MCF 10A (cell line): ENCODE measurements at regions not wholly inside any gene's neighbourhood (a gene's known extent, or its start where the extent isn't known, plus 50 kb on each side); places are given as distances from the start of the nearest gene placed in this dataset.

Experiments
- BruUV-seq: library from RNA; stranded (reverse); fragments of 400-500 nt; replicated peaks from 2 replicates; lab custom pipeline; 2021; lab: Mats Ljungman, UMichigan
- CTCF ChIA-PET: fragments of 300-600 bp; sonication (Branson Sonifier 250); formaldehyde crosslinking; extraction: SDS; loops from one replicate; lab custom pipeline; 2021; ENCODE audit warnings: antibody characterized with exemption, inconsistent platforms; lab: Yijun Ruan, JAX
- POLR2A ChIA-PET: fragments of 300-600, 350-650 bp; sonication (Branson Sonifier 250); formaldehyde crosslinking; extraction: SDS; loops from one replicate; lab custom pipeline; 2020; ENCODE audit warnings: antibody characterized with exemption, inconsistent platforms; lab: Yijun Ruan, JAX
- DNase-seq: peaks from one replicate; pipeline ENCODE4 v3.0.0-alpha.2; 2018; ENCODE audit not compliant: unreplicated experiment
- H3K27ac Mint-ChIP-seq: one replicate; pipeline ENCODE4 v1.8.0; 2022; ENCODE audit warnings: mild to moderate bottlenecking, low read depth, mixed read lengths; ENCODE audit not compliant: unreplicated experiment
- H3K27me3 Mint-ChIP-seq: one replicate; pipeline ENCODE4 v1.8.0; 2022; ENCODE audit warnings: mixed read lengths; ENCODE audit not compliant: insufficient read depth, unreplicated experiment
- H3K36me3 Mint-ChIP-seq: one replicate; pipeline ENCODE4 v1.8.0; 2022; ENCODE audit warnings: mild to moderate bottlenecking, moderate library complexity, mixed read lengths; ENCODE audit not compliant: insufficient read depth, unreplicated experiment
- H3K4me1 Mint-ChIP-seq: one replicate; pipeline ENCODE4 v1.8.0; 2022; ENCODE audit warnings: mixed read lengths; ENCODE audit not compliant: insufficient read depth, unreplicated experiment
- H3K4me3 Mint-ChIP-seq: one replicate; pipeline ENCODE4 v1.8.0; 2022; ENCODE audit warnings: mild to moderate bottlenecking, moderate library complexity, mixed read lengths; ENCODE audit not compliant: unreplicated experiment
- H3K9me3 Mint-ChIP-seq: one replicate; pipeline ENCODE4 v1.8.0; 2022; ENCODE audit warnings: mixed read lengths; ENCODE audit not compliant: unreplicated experiment
- intact Hi-C: fragments of 100-400 bp; cut with micrococcal nuclease; formaldehyde crosslinking; loops from 2 replicates; pipeline ENCODE4 v1.14.1; 2022
- TF ChIP-seq, protein P1 (sequence below): fragments of 200-600 bp; IDR thresholded peaks from one replicate; pipeline ENCODE4 v1.8.0; 2022; ENCODE audit warnings: antibody characterized with exemption, mild to moderate bottlenecking; ENCODE audit not compliant: unreplicated experiment

DNA sequence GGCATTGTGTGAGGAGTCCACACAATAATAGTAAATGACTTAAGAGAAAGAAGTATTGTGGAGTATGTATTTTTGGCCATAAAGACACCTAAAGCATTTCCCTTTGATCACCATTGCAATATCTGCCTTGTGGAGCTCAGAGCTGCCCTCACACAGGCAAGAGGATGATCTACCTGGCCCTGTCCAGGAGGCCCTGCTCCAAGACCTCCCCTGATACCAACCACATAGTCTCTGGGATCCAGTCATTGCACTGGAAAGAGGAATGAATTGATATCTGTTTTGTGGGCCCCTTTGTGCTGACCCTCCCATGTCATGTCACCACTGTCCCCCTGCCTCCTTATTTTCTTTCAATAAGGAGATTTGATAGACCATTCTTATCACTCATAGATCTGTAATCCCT lies 430.6 kb upstream of the TNP1 start:
- BruUV-seq, result no TSS peak
- no peak overlapping the region for H3K4me3 Mint-ChIP-seq
- no peaks in the 10 kb centered on the region for H3K9me3 Mint-ChIP-seq
- CTCF ChIA-PET, result interaction anchor here (0.6 to 0.9 kb wide), 2 partner anchors 143 to 479 kb away, joined by 4 read pairs; no protein-coding TSS in a partner anchor
- H3K27ac Mint-ChIP-seq, result no peak overlapping the region
- intact Hi-C loops, result no loop called here
- H3K27me3 Mint-ChIP-seq, result no peaks in the 10 kb centered on the region
- TF ChIP-seq, protein P1, sequence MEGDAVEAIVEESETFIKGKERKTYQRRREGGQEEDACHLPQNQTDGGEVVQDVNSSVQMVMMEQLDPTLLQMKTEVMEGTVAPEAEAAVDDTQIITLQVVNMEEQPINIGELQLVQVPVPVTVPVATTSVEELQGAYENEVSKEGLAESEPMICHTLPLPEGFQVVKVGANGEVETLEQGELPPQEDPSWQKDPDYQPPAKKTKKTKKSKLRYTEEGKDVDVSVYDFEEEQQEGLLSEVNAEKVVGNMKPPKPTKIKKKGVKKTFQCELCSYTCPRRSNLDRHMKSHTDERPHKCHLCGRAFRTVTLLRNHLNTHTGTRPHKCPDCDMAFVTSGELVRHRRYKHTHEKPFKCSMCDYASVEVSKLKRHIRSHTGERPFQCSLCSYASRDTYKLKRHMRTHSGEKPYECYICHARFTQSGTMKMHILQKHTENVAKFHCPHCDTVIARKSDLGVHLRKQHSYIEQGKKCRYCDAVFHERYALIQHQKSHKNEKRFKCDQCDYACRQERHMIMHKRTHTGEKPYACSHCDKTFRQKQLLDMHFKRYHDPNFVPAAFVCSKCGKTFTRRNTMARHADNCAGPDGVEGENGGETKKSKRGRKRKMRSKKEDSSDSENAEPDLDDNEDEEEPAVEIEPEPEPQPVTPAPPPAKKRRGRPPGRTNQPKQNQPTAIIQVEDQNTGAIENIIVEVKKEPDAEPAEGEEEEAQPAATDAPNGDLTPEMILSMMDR, result no peak
- no peaks in the 10 kb centered on the region for H3K4me1 Mint-ChIP-seq
- no peaks in the 10 kb centered on the region for H3K36me3 Mint-ChIP-seq
- POLR2A ChIA-PET, result no interaction called here
- no peak for DNase-seq

DNA sequence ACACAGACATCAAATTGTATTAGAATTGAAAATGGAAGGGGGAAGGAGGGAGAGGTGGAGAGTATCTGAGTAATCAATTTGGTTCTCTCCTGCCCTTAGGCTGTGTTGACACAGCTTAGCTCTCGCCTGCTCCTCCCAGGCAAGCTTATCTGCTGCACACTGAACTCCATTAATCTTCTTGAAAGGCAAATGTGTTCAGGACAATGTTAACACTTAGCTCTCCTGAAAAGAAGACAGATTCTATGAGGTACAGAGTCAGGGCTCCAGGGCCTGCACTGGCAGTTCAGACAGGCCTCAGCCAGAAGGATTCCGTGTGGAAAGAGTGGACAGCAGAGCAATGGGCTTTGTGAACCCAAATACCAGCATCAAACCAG lies 430.0 kb upstream of the TNP1 start:
- Mint-ChIP-seq H3K4me1 (no peaks in the 10 kb centered on the region), H3K36me3 (no peaks in the 10 kb centered on the region), H3K4me3 (no peak overlapping the region), H3K27me3 (no peaks in the 10 kb centered on the region), H3K27ac (no peak overlapping the region), H3K9me3 (no peaks in the 10 kb centered on the region)
- TF ChIP-seq, protein P1, result no peak
- intact Hi-C loops, result no loop called here
- CTCF ChIA-PET, result interaction anchor here (0.6 kb wide), 1 partner anchor 479 kb away, joined by 4 read pairs; no protein-coding TSS in a partner anchor
- POLR2A ChIA-PET, result no interaction called here
- DNase-seq, result no peak
- BruUV-seq, result no TSS peak

DNA sequence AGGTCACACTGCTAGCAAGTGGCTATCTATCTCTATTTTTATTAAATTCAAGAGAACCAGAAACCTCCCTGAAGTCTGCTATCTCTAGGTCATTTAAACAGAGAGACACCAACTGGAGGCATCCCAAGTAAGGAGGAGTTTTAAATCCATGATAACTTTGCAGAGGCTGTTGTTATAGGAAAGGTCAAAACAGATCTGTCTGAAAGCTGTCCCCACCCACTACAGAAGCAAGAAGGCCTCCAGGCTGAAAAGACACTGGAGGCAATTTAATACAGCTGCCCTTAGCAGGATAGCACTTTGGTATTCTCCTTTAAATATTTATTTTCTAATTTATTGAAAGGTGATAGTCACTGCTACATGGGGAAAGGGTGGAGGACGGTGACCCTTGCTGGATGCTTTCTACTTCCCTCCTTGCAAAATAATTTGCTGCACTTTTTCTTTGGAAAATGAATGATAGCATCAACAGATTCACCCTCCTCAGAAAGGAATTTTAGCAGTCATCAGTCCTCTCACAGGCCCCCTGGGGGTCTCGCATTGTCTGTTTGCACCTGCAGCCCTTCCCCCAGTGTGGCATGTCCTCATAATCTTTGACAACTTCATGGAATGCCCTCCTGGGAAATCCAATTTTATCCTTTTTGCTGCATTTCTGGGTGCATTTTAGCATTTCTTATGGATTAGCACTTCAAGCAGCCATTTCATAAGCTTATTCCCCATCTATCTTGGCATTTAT lies 429.5 kb upstream of the TNP1 start:
- POLR2A ChIA-PET, result no interaction called here

DNA sequence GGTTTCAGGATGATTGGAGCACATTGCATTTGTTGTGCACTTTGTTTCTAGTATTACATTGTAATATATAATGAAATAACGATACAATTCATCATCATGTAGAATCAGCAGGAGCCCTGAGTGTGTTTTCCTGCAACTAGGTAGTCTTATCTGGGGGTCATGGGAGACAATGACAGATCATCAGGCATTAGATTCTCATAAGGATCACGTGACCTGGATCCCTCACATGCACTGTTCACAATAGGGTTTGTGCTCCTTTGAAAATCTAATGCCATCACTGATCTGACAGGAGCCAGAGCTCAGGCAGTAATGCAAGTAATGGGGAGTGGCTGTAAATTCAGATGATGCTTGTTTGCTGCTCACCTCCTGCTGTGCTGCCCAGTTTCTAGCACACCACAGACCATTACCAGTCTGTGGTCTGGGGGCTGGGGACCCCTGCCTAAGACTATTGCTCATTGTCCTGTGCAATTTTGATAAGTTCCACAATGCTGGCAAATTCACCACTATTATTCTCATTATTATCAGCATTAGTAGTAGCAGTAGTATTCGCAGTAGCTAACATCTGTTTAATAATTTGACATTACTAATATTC lies 428.7 kb upstream of the TNP1 start:
- BruUV-seq, result no TSS peak
- H3K4me3 Mint-ChIP-seq, result no peak overlapping the region
- no peaks in the 10 kb centered on the region for H3K4me1 Mint-ChIP-seq
- intact Hi-C loops, result no loop called here
- TF ChIP-seq, protein P1, result no peak
- no peak overlapping the region for H3K27ac Mint-ChIP-seq
- H3K9me3 Mint-ChIP-seq, result no peaks in the 10 kb centered on the region
- ChIA-PET CTCF (no interaction called here), POLR2A (no interaction called here)
- H3K27me3 Mint-ChIP-seq, result no peaks in the 10 kb centered on the region
- DNase-seq, result no peak
- H3K36me3 Mint-ChIP-seq, result no peaks in the 10 kb centered on the region

More for the DNA sequence above, 429.5 kb upstream of the TNP1 start:
- CTCF ChIA-PET, result no interaction called here
- no peak for DNase-seq
- BruUV-seq, result no TSS peak
- no peaks in the 10 kb centered on the region for H3K9me3 Mint-ChIP-seq
- no peak overlapping the region for H3K27ac Mint-ChIP-seq
- no peaks in the 10 kb centered on the region for H3K4me1 Mint-ChIP-seq
- TF ChIP-seq, protein P1, result no peak
- H3K36me3 Mint-ChIP-seq, result no peaks in the 10 kb centered on the region
- no peak overlapping the region for H3K4me3 Mint-ChIP-seq
- no peaks in the 10 kb centered on the region for H3K27me3 Mint-ChIP-seq
- intact Hi-C loops, result no loop called here
